Left kidney (tissue), 1 donor: ENCODE measurements at regions not wholly inside any gene's neighbourhood (a gene's known extent, or its start where the extent isn't known, plus 50 kb on each side); places are given as distances from the start of the nearest gene placed in this dataset.
"Not testable (repeated sequence)": the region's sequence is repeated elsewhere in the genome, so short reads cannot be mapped to it uniquely, and the experiment has no call there.

Experiments
- DNase-seq: peaks from one replicate; pipeline ENCODE4 v3.0.0-alpha.2; 2013

- no peak for DNase-seq
These were observed 153.0 kb upstream of the PDE1C start for GRCh38 chr7:32223071-32223650.

DNA sequence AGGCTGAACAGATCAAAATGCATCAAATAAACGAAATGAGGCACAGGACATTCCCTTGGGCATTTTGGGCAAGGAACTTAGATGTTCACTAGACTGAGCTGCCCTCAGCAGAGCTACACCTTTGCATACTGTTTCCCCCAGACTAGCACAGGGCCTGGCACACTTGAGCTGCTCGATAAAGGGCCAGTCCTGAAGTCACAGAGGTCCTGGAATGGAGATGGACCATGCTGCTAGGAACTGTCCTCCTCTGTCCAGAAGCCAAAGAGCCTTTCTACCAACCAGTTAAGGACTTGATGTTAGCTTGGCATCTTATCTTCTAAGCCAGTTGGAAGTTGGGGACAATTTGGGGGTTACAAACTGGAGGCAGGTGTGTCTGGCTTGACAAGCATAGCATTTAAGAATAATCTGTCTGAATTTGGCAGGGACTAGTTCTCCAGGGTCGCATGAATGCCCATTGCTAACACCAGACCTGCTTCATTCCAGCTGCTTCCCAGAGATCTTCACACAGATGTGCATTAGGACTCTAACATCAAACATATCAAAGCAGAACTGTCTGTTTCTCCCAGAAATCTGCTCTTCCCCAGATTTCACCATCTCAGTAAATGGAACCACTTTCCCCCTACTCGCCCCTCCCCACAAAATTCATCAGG, 152.2 kb upstream of the PDE1C start:
- no peak for DNase-seq

- no peak for DNase-seq
These were observed 151.5 kb upstream of the PDE1C start for GRCh38 chr7:32221736-32222135.

DNA sequence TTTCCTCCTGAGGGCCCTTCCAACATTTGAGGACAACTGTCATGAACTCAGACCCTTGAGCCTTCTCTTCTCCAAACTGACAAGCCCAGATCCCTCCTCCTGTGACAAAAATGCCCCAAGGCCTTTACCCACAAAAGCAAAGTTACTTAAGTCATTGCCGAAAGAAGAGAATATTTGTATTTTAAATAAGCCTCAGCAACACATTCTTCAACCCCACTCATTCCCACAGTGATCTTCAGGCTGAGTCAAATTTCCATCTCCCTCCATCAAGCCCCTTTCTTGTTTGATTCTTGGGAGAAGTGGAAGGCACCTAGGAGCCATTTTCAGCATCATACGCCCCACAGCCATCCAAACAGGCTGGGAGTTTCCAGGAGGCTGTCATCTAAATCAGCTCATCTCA, 150.8 kb upstream of the PDE1C start:
- DNase-seq, result no peak

- not testable (repeated sequence) for DNase-seq
These were observed 149.6 kb upstream of the PDE1C start for GRCh38 chr7:32219831-32220230.

DNA sequence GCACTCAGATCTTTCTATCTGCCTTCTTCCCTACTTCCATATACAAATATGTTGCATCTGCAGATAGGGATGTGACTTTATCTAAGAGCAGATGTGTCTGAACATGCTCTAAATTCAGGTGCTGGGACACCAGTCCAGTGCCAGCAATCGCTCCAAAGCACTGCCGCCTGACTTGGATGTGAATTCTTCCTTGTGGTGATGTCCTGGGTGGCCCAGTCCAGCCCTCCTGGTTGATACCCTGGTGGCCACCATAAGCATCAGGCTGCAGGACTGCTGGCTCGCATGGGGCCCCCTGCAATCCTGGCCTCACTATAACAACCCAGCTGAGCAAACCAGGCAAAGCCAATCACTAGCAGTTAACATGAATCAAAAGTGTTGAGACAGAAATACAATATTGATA, 149.2 kb upstream of the PDE1C start:
- no peak for DNase-seq

- DNase-seq, result no peak
These were observed 148.6 kb upstream of the PDE1C start for GRCh38 chr7:32218741-32219288.

- DNase-seq, result no peak
These were observed 147.9 kb upstream of the PDE1C start for GRCh38 chr7:32218154-32218467.

- DNase-seq, result no peak
These were observed 147.3 kb upstream of the PDE1C start for GRCh38 chr7:32217341-32218153.

GRCh38 chr7:32216759-32217158, 146.6 kb upstream of the PDE1C start:
- DNase-seq, result no peak

DNA sequence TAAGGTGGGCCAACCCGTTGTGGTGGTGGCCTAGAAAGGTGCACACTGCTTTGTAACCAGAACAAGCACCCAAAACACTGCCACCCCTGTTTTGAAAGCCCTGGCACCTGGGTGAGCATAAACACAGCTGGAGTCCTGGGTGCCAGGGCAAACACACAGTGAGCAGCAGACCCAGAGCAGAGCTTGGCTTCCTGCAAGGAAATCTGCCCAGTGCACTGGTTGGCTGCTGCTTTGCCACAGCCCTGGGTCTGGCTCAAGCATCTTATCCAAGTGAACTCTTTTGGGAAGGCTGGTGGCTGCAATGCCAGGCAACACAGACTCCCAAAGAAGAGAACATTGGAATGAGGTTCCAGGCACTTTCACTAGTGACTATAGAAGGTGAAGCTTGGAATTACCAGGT, 145.5 kb upstream of the PDE1C start:
- DNase-seq, result no peak

- no peak for DNase-seq
These were observed 144.7 kb upstream of the PDE1C start for GRCh38 chr7:32214913-32215312.

GRCh38 chr7:32212321-32212720, 142.1 kb upstream of the PDE1C start:
- no peak for DNase-seq

DNA sequence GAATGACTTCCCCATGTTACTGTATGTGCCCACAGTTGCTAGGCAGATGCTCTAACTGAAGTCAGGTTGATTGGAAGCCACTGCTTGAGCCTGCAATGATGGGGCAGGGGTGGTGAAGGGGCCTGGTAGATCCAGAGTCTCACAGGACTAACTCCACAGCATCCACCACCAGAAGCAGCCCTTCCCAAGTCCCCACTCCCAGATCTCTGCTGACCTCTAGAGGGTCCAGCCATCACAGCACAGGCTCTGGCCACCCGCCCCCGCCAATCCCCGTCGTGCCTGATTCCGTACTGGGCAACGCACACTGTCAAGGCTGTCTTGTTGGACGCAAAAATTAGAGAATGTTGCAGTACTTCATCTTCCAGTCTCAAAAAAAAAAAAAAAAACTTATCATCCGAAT, 136.8 kb upstream of the PDE1C start:
- peak; percentile 11 for DNase-seq

DNA sequence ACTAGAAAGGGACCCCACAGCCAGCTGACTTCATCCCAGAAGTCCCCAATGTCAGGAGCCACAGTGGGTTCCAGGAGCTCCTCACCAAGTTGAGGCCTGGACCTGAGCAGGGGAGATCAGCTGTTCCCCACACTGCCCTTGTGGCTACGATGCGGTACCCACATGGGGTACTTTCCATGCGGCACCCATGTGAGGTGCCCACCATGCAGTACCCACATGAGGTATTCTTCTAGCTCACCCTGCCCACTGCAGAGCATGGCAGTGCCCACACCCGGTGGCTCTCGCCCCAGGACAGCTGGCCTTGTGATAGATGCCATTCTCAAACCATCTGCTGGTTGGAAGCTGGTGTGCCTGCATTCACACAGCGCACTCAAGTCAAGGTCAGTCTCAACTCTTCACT, 136.3 kb upstream of the PDE1C start:
- no peak for DNase-seq

DNA sequence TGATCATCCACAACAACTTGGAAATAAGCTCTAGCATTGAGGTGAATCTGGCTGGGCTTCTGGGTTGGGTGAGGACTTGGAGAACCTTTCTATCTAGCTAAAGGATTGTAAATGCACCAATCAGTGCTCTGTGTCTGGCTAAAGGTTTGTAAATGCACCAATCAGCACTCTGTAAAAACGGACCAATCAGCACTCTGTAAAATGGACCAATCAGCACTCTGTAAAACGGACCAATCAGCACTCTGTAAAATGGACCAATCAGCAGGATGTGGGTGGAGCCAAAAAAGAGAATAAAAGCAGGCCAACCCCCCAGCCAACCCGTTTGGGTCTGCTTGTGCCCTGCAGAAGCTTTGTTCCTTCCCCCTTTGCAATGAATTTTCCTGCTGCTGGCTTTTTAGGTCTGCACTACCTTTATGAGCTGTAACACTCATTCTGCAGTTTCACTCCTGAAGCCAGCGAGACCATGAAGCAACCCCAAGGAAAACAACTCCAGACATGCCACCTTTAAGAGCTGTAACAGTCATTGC, 135.2 kb upstream of the PDE1C start:
- DNase-seq, result not testable (repeated sequence)

- peak; percentile 68 for DNase-seq
These were observed 134.3 kb upstream of the PDE1C start for GRCh38 chr7:32204361-32205018.

DNA sequence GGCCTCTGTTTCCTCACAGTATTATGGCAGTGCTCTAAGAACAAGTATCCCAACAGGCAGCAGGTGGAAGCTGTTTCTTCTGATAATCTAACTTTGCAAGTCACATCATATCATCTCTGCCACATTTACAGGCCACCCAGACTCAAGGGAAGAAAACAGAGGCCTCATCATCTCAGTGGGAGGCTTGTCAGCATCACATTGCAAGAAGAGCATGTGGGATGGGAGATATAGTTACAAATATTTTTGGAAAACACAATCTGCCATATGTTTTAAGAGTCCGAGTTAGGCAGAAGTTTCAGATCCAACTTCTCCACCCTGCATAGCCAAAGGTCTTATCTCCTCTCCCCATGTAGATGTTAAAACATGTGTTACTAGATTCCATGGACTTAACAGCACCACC, 130.4 kb upstream of the PDE1C start:
- DNase-seq, result no peak

GRCh38 chr7:32194537-32194936, 124.3 kb upstream of the PDE1C start:
- DNase-seq, result no peak

DNA sequence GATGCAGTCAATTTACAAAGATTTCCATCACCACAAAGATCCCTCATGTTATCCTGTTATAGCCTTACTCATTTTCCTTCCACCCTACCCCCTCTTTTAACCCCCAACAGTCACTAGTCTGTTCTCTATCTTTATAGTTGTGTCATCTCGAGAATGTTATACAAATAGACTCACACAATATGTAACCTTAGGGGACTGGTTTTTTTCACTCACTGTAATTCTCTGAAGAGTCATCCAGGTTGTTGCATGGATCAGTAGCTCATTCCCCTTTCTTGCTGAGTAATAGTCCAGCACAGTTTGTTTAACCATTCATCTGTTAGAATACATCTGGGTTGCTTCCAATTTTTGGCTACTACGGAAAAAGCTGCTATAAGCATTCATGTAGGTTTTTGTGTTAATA, 121.1 kb upstream of the PDE1C start:
- no peak for DNase-seq

DNA sequence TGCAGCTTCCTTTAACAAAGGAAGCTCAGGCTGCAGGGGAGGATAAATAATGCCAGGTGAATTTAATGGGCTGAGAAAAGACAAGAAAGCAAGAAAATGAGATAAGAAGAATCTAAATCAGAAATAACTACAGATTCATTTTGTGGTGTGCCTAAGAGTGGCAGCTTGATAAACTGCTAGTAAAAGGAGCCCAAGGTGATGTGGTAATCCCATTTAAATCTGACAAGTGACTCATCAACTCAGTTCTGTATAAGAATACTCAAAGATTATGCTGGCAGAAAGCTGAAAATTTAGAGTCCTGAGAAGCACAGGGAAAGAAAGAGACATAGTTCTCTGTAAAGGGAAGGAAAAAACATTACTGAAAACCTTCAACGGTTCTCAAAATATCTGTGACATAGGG, 109.4 kb upstream of the PDE1C start:
- DNase-seq, result no peak

DNA sequence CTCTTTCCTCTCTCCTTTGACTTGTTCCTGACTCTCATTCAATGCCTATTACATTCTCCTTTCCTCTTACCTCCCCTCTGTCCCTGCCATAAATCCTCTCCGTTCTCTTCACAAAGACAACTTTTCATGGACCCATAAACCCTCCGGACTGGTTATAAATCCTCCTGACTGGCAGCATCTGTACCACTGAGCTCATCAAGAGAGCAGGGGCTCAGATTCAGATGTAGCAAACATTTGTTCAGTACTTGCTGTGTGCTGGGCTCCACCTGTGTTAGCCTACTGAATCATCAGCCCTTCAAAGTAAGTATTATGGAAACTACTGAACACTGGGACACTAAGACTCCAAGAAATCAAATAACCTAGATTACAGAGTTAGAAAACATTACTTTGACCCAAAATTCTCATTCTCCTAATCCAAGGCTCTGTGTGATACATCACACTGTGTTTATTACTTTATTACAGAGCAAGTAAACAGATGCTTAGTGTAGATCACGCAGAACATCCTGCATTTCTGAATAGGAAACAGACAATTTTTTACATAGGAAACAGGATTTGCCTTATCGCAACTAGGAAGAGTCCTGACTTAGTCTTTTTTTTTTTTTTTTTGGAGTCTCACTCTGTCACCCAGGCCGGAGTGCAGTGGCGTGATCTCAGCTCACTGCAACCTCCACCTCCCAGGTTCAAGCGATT, 108.6 kb upstream of the PDE1C start:
- no peak for DNase-seq
